ENCODE measurements at regions not wholly inside any gene's neighbourhood (a gene's known extent, or its start where the extent isn't known, plus 50 kb on each side); places are given as distances from the start of the nearest gene placed in this dataset.

GRCh38 chr4:189525304-189525703, 415.4 kb upstream of the FRG1 start:
- H3K27ac ChIP-seq (ENCODE audit: low read length), result no peak overlapping the region
- no peaks in the 10 kb centered on the region for H3K27me3 ChIP-seq (replicated peaks; ENCODE audit: insufficient read depth, low read length)
- no peaks in the 10 kb centered on the region for H3F3A ChIP-seq (ENCODE audit: insufficient read depth, low read length)
- DNase-seq, result no peak
- no peak overlapping the region for H3K4me3 ChIP-seq (ENCODE audit: low read length)
- H3K79me2 ChIP-seq (ENCODE audit: low read length), result no peaks in the 10 kb centered on the region
- H4K20me1 ChIP-seq (ENCODE audit: insufficient read depth, low read length), result no peaks in the 10 kb centered on the region
- no peak overlapping the region for H2AFZ ChIP-seq (ENCODE audit: low read length)
- TF ChIP-seq EZH2phosphoT487 (IDR thresholded peaks at IDR 0.05; ENCODE audit: low read length) (no peak), EZH2 (optimal IDR thresholded peaks at IDR 0.05; ENCODE audit: low read depth, low read length) (no peak), CTCF (IDR thresholded peaks at IDR 0.05; ENCODE audit: low read length) (no peak)
- no peak overlapping the region for H3K4me2 ChIP-seq (ENCODE audit: low read depth, low read length)
- H3K36me3 ChIP-seq (replicated peaks; ENCODE audit: insufficient read depth, low read length), result no peaks in the 10 kb centered on the region
- H3K9ac ChIP-seq (ENCODE audit: low read length), result no peak overlapping the region
- no peaks in the 10 kb centered on the region for H3K9me3 ChIP-seq (replicated peaks; ENCODE audit: insufficient read depth, low read length)
- H3K4me1 ChIP-seq (ENCODE audit: low read length), result no peaks in the 10 kb centered on the region
- H3K9me2 ChIP-seq (replicated peaks; ENCODE audit: insufficient read depth, low read length), result no peaks in the 10 kb centered on the region

GRCh38 chr4:189530848-189531247, 409.8 kb upstream of the FRG1 start:
- no peaks in the 10 kb centered on the region for H3K27me3 ChIP-seq (replicated peaks; ENCODE audit: insufficient read depth, low read length)
- no peak overlapping the region for H3K4me3 ChIP-seq (ENCODE audit: low read length)
- H2AFZ ChIP-seq (ENCODE audit: low read length), result no peak overlapping the region
- no peaks in the 10 kb centered on the region for H3K9me3 ChIP-seq (replicated peaks; ENCODE audit: insufficient read depth, low read length)
- no peaks in the 10 kb centered on the region for H3K79me2 ChIP-seq (ENCODE audit: low read length)
- H3K36me3 ChIP-seq (replicated peaks; ENCODE audit: insufficient read depth, low read length), result no peaks in the 10 kb centered on the region
- H3K4me1 ChIP-seq (ENCODE audit: low read length), result no peaks in the 10 kb centered on the region
- no peaks in the 10 kb centered on the region for H4K20me1 ChIP-seq (ENCODE audit: insufficient read depth, low read length)
- no peaks in the 10 kb centered on the region for H3F3A ChIP-seq (ENCODE audit: insufficient read depth, low read length)
- TF ChIP-seq EZH2phosphoT487 (IDR thresholded peaks at IDR 0.05; ENCODE audit: low read length) (no peak), CTCF (IDR thresholded peaks at IDR 0.05; ENCODE audit: low read length) (no peak), EZH2 (optimal IDR thresholded peaks at IDR 0.05; ENCODE audit: low read depth, low read length) (no peak)
- no peaks in the 10 kb centered on the region for H3K9me2 ChIP-seq (replicated peaks; ENCODE audit: insufficient read depth, low read length)
- H3K9ac ChIP-seq (ENCODE audit: low read length), result no peak overlapping the region
- no peak overlapping the region for H3K27ac ChIP-seq (ENCODE audit: low read length)
- H3K4me2 ChIP-seq (ENCODE audit: low read depth, low read length), result no peak overlapping the region
- no peak for DNase-seq

- Histone ChIP-seq H3K27ac (ENCODE audit: low read length) (no peak overlapping the region), H4K20me1 (ENCODE audit: insufficient read depth, low read length) (no peaks in the 10 kb centered on the region), H3K4me1 (ENCODE audit: low read length) (no peaks in the 10 kb centered on the region), H3F3A (ENCODE audit: insufficient read depth, low read length) (no peaks in the 10 kb centered on the region), H3K9me2 (replicated peaks; ENCODE audit: insufficient read depth, low read length) (no peaks in the 10 kb centered on the region), H3K79me2 (ENCODE audit: low read length) (no peaks in the 10 kb centered on the region), H3K36me3 (replicated peaks; ENCODE audit: insufficient read depth, low read length) (no peaks in the 10 kb centered on the region), H3K9ac (ENCODE audit: low read length) (no peak overlapping the region), H3K4me2 (ENCODE audit: low read depth, low read length) (no peak overlapping the region), H2AFZ (ENCODE audit: low read length) (no peak overlapping the region), H3K4me3 (ENCODE audit: low read length) (no peak overlapping the region), H3K27me3 (replicated peaks; ENCODE audit: insufficient read depth, low read length) (no peaks in the 10 kb centered on the region), H3K9me3 (replicated peaks; ENCODE audit: insufficient read depth, low read length) (no peaks in the 10 kb centered on the region)
- DNase-seq, result no peak
- TF ChIP-seq EZH2 (optimal IDR thresholded peaks at IDR 0.05; ENCODE audit: low read depth, low read length), result no peak
- TF ChIP-seq EZH2phosphoT487 (IDR thresholded peaks at IDR 0.05; ENCODE audit: low read length), result no peak
- TF ChIP-seq CTCF (IDR thresholded peaks at IDR 0.05; ENCODE audit: low read length), result no peak
Observed at GRCh38 chr4:189533603-189534002, 407.1 kb upstream of the FRG1 start.
